ENCODE measurements at regions not wholly inside any gene's neighbourhood (a gene's known extent, or its start where the extent isn't known, plus 50 kb on each side); places are given as distances from the start of the nearest gene placed in this dataset.

GRCh38 chr5:141777711-141778110, 95.7 kb upstream of the ARAP3 start:
- TF ChIP-seq CTCF (IDR thresholded peaks at IDR 0.05) (no peak), POLR2A (IDR thresholded peaks at IDR 0.05) (no peak)

Data from esophagus squamous epithelium (tissue), 4 donors.